ELF-1 (cell line): ENCODE measurements at regions not wholly inside any gene's neighbourhood (a gene's known extent, or its start where the extent isn't known, plus 50 kb on each side); places are given as distances from the start of the nearest gene placed in this dataset.
A peak's percentile ranks its signal among the peaks of the same experiment; 100 is the strongest.
"Not testable (repeated sequence)": the region's sequence is repeated elsewhere in the genome, so short reads cannot be mapped to it uniquely, and the experiment has no call there.

ENCODE experiments used
- DNase-seq: peaks from one replicate; pipeline ENCODE4 v3.0.0-alpha.2; 2016; ENCODE audit warnings: low read depth, low spot score

- DNase-seq = peak; percentile 44
These were observed 298.3 kb downstream of the HS3ST1 start for GRCh38 chr4:11130195-11130970.

GRCh38 chr4:11120435-11120834, 308.3 kb downstream of the HS3ST1 start:
- DNase-seq = no peak

- no peak for DNase-seq
These were observed 309.2 kb downstream of the HS3ST1 start for GRCh38 chr4:11119474-11119873.

GRCh38 chr4:11118513-11118912, 310.2 kb downstream of the HS3ST1 start:
- DNase-seq = no peak

- DNase-seq = no peak
These were observed 311.8 kb downstream of the HS3ST1 start for GRCh38 chr4:11116940-11117339.

- no peak for DNase-seq
These were observed 316.8 kb downstream of the HS3ST1 start for GRCh38 chr4:11111876-11112275.

GRCh38 chr4:11111370-11111769, 317.3 kb downstream of the HS3ST1 start:
- DNase-seq = no peak

GRCh38 chr4:11106759-11107158, 321.9 kb downstream of the HS3ST1 start:
- DNase-seq = no peak

GRCh38 chr4:11106190-11106589, 322.5 kb downstream of the HS3ST1 start:
- DNase-seq = no peak

- no peak for DNase-seq
These were observed 323.0 kb downstream of the HS3ST1 start for GRCh38 chr4:11105715-11106114.

- no peak for DNase-seq
These were observed 330.2 kb downstream of the HS3ST1 start for GRCh38 chr4:11098461-11098860.

- no peak for DNase-seq
These were observed 331.0 kb downstream of the HS3ST1 start for GRCh38 chr4:11097725-11098124.

GRCh38 chr4:11081006-11081405, 347.7 kb downstream of the HS3ST1 start:
- no peak for DNase-seq

- DNase-seq = no peak
These were observed 349.5 kb downstream of the HS3ST1 start for GRCh38 chr4:11079171-11079570.

- no peak for DNase-seq
These were observed 354.0 kb downstream of the HS3ST1 start for GRCh38 chr4:11074581-11075241.

- DNase-seq = peak; percentile 47
These were observed 355.1 kb downstream of the HS3ST1 start for GRCh38 chr4:11073621-11074051.

GRCh38 chr4:11072999-11073398, 355.7 kb downstream of the HS3ST1 start:
- DNase-seq = no peak

- DNase-seq = no peak
These were observed 356.2 kb downstream of the HS3ST1 start for GRCh38 chr4:11072463-11072862.

GRCh38 chr4:11070813-11071212, 357.9 kb downstream of the HS3ST1 start:
- no peak for DNase-seq

- DNase-seq = peak; percentile 3
These were observed 359.0 kb downstream of the HS3ST1 start for GRCh38 chr4:11069581-11070211.

GRCh38 chr4:11069083-11069482, 359.6 kb downstream of the HS3ST1 start:
- DNase-seq = no peak

- DNase-seq = peak; percentile 56
These were observed 362.1 kb downstream of the HS3ST1 start for GRCh38 chr4:11066584-11066983.

GRCh38 chr4:11060637-11061036, 368.1 kb downstream of the HS3ST1 start:
- not testable (repeated sequence) for DNase-seq
